Right renal pelvis (tissue), 4 donors: ENCODE measurements at regions not wholly inside any gene's neighbourhood (a gene's known extent, or its start where the extent isn't known, plus 50 kb on each side); places are given as distances from the start of the nearest gene placed in this dataset.

Experiments used
- DNase-seq, 4 donors: peaks; one replicate each; pipeline ENCODE4 v3.0.0-alpha.2; 2013; ENCODE audit warnings: low read depth in 4 of 4, low spot score in 3 of 4, missing footprints in 1 of 4

DNA sequence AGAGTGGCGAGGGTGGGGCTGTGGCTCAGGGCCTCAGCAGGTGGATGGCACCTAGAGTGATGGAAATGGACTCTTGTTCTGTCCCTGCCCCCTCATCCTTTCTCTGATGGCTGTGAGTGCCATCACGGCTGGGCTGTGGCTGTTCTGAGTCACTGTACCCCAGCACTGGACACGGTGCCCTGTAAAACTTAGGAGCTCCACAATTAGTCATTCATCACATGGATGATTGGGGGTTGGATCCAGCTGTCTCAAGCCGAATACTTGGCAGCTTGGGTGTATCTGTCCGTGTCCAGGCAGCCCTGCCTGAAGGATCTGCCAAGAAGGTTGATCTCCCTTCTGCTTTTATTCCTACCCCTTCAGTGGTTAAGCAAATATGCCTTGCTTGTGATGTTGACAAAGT lies 295.5 kb upstream of the EEF2KMT start:
- DNase-seq: no peak

DNA sequence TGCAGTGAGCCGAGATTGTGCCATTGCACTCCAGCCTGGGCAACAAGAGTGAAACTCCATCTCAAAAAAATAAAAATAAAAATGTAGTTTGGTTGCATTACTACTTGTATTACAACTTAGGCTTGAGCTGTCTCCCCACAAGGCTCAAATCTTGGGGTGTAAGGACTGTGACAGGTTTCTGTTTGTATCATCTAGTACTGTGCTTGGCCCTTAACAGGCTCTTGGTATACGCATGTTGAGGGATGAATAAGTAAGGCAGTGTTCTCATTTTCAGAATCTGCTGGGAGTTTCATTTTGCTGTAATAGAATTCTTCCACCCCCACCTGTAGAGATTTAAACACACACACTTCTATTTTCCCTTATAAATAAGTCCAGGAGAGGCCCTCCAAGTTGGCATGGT lies 289.4 kb upstream of the EEF2KMT start:
- no peak for DNase-seq

DNA sequence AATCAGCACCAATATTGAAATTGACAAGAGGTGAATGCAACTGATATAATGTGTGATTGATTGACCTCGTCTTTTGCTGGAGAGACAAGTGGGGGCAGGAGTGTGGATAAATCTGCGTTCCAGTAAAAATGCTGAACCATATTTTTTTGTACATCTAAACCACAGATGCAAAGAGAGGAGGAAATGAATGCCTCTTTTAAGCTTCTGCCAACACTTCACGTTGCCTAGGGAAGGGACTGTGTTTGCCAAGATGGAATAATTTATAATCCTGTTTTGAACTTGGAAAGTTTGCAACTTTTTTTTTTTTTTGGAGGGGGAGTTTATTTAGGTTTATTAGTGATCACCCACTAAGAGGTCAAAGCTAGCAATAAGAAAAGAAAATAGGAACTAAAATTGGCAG lies 288.2 kb upstream of the EEF2KMT start:
- DNase-seq: no peak

DNA sequence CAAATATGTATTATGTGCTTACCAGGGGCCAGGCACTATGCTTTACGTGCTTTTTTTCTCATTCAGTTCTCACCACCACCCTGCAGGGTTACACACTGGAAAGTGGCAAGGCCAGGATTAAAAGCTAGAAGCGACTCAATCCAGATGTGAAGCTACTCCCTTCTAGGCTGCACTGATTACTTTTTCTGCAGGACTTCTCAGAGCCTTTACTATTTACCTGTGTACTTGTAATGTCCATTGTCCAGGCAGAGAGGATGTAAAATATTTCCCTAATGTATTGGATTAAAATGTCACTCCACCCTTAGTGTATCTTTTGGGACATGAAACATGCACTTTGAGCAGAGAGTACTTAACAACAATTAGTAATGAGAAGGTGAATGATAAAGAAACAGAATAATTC lies 287.5 kb upstream of the EEF2KMT start:
- DNase-seq: no peak

DNA sequence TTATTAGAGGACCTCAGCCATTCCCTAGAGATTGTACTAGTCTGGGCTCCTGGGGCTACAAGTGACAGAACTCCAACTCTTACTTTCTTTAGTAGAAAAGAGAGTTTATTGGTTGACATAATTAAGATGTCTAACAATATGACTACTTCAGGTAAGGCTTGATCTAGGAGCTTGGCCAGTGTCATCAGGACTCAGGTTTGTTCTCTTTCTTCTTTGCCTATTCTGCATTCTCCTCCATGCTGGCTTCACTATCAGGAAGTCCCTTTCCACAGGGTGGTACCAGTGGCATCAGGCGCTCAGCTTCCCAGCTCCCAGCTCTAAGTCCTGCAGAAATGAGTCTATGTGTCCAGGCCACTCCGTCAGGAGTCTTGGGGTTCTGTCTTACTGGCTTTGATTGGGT lies 286.1 kb upstream of the EEF2KMT start:
- DNase-seq: no peak

DNA sequence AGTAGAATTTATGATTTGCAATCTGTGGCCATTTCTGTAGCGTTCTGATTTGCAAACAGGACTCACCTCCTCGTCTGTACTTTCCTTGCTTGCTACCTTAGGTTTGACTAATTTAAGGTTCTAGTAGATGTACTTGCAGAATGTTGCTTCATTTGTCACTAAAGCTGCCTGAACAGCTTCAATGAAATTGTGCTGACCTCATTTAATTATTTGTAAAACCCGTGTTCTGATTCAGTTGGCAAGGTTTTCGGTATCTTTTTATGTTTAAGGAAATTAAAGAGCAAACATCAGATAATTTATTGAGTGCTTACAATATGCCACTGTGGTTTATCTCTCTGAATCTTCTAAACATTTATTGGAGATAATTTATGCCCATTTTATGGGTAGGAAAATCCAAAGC lies 284.9 kb upstream of the EEF2KMT start:
- DNase-seq: no peak

- no peak for DNase-seq
Observed at GRCh38 chr16:5381481-5381880, 283.9 kb upstream of the EEF2KMT start.

DNA sequence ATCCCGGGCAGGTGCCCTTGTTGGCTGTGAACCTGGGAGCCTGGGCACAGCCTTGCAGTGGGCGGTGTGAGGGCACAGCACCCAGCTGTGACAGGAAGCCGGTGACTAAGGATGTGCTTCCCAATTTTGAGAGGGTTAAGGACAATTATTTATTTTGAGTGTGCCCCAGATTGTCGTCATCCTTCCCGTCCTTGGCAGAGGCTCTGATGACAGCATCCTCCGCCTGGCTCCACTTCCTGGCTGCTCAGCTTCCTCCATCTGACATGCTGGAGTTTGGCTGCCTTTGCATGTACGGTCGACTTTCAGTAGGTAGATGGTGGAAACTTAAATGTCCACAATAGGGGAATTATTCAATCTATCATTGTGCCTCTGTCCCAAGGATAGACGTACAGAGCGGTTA lies 282.4 kb upstream of the EEF2KMT start:
- no peak for DNase-seq

DNA sequence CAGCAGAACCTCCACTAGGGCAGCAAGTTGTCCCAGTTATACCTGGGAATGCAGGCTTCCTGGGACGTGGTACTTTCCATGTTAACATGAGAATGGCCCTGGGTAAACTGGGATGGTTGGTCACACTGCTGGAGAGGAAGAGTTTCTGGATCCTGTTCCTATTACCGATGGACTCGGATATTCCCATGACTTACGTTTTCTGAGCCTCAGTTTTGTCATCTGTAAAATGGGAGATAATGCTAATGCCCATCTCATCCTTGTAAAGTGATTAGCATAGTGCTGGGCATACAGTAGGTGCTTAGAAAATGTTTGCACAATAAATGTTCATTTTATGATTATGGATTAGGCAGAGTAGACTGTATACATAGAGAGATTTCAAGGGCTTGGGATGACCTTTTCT lies 280.9 kb upstream of the EEF2KMT start:
- DNase-seq: no peak

- DNase-seq: no peak
Observed at GRCh38 chr16:5377280-5377898, 279.8 kb upstream of the EEF2KMT start.

DNA sequence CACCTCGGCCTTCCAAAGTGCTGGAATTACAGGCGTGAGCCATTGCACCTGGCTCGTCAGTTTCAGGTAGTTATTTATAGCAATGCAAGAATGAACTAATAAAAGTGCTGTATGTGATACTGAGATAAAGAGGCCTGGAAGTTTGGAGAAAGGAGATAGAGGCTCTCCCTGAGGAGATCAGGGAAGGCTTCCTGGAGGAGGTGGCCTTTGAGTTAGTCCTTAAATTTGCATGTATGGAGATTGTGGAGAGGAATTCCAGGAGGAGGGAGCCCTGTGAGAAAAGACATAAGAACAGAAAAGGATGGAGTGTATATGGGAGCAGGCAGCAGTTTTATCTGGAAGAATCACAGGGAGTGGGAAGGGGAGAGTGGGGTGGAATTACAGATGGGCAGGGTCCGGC lies 276.6 kb upstream of the EEF2KMT start:
- no peak for DNase-seq

DNA sequence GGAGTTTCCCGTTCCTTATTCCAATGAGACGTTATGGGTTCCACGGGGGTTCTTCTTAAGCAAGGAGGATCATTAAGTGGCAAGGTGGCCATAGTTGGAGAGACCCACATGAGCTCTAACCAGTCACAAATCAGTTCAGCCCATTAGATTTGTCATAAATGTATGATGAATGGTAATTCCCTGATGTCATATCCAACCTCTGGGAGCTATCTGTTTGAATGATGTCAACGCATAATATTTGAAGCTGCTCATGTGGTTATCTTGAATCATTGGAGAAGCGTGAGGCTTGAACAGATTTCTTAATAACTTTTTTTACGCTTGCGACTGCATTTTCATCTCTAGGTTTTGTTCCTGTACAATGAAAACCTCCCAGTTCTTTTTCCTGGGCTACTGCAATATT lies 270.4 kb upstream of the EEF2KMT start:
- DNase-seq: no peak

GRCh38 chr16:5366126-5366525 lies 268.5 kb upstream of the EEF2KMT start:
- no peak for DNase-seq

DNA sequence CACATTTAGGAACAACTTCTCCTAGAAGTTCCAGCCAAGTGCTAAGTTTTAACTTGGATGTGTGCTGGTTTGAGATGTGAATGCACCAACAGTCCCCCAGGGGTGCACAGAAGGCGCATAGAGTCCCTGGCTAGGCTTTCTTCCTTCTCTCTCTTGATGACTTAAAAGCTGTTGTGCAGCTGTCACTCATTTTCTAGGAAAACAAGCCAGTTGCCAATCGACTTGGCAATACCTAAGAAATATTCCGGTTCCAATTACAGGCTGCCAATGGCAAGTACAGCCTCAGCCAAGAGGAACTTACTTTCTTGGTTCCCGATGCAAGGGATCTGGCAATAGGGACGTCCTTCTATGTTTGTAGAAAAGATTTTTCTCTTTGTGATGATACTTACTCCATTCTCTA lies 266.6 kb upstream of the EEF2KMT start:
- no peak for DNase-seq

GRCh38 chr16:5361322-5361721 lies 263.7 kb upstream of the EEF2KMT start:
- DNase-seq: no peak

DNA sequence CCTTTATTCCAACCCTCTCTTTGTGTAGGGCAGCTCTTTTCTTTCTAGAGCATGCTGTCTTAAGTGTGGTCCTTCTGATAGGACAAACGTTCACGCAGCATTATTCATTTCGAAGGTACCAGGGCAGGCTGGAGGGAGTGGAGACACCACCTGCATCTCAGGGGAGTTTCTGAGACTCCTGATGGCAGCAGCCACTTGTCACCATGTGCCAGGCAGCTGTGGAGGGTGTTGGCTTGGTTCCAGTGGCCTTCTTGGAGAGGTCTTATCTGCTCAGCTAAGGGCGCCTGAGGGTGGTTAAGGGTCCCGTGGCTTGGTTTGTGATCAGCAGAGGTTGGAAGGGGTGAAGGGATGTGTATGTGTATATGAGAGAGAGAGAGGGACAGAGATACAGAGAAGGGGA lies 257.1 kb upstream of the EEF2KMT start:
- no peak for DNase-seq

DNA sequence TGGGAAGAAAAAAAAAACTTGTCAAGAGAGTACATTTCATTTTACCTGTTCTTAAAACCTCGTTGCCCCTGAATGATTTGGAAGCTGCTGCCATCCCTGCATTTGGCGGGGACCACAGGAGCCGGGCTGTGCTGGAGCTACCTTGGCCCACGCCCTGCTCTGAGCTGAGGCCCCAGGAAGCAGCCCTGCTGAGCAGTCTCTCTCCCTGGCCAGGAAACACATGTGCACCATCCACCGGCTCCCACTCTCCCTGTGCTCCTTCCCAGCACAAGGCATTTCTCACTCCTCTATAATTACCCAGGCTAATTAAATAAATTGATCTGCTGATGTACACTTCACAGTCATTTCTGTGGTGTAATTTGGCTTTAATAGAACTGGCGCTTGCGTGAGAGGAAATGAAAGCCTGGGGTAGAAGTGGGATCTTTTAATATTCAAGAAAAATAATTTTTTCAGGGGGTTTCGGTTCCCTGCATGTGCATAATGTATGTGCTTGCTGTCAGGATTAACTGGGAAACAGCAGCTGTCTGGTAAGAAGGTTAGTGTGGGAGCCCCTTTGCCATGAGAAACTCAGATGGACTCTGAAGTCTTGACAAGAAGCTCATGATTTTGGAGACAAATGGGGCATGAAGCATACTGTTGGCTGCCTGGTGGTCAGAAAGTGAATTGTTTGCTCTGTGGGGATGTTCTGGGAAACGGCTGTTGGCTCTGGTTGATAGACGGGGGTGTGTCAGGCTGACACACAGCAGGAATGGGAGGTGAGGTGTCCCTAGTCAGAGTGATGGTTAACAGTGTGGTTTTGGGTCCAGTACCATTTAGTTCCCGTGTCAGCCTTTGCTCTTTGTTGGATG lies 252.3 kb upstream of the EEF2KMT start:
- no peak for DNase-seq

DNA sequence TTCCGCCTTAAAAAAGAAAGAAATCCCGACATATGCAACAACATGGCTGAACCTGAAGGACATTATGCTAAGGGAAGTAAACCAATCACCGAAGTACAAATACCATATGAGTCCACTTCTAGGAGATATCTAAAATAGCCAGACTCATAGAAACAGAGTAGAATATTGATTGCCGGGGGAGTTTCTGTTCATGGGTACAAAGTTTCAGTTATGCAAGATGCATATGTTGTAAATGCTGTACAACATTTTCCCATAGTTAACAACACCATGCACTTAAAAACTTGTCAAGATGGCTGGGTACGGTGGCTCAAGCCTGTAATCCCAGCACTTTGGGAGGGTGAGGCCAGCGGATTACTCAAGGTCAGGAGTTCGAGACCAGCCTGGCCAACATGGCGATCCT lies 251.5 kb upstream of the EEF2KMT start:
- no peak for DNase-seq

DNA sequence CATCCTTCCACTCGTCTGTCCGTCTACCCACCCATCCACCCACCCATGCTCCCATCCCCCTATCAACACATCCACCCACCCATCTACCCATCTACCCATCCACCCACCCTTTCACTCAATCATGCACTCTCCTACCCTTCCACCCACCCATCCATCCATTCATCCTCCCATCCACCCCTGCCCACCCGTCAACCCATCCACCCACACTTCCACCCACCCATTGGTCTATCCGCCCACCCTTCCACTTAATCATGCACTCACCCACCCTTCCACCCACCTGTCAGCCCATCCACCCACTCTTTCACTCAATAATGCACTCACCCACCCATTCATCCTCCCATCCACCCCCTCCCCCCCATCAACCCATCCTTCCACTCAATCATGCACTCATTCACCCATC lies 250.0 kb upstream of the EEF2KMT start:
- DNase-seq: no peak

- no peak for DNase-seq
Observed at GRCh38 chr16:5336941-5337340, 239.3 kb upstream of the EEF2KMT start.

DNA sequence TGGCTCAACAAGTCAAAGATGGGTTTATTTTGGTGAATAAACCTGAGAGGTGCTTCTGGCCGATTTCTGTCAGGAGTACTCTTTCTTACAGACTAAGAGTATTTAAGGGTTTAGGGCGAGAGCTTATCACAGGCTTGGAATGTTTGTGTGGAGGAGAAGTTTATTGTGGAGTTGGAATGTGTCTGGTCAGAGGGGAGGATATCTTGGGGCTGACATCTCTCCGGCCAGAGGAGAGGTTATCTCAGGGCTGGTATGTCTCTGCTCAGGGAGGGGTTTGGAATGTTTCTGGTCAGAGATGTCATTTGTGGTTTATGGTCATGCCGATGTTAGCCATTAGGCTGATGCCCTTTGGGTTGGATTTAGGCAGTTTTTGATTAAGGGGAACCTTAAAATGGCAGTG lies 236.4 kb upstream of the EEF2KMT start:
- no peak for DNase-seq

- no peak for DNase-seq
Observed at GRCh38 chr16:5333126-5333525, 235.5 kb upstream of the EEF2KMT start.

DNA sequence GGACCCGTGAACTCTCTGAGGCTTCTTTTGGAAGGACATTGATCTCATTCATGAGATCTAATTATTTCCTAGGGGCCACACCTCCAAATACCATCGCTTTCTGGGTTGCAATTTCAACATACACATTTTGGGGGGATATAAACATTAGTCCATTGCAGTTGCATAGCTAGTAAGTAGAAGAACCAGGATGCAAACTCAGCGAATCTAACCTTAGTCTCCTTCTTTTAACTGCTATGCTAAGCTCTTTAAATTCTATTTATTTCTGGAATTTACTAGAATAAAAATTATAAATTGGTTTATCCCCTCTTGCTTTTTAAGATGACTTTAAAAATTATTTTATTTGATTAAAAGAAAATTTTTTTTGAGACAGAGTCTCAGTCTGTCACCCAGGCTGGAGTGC lies 232.5 kb upstream of the EEF2KMT start:
- no peak for DNase-seq
